B cell (primary cell): ENCODE measurements at regions not wholly inside any gene's neighbourhood (a gene's known extent, or its start where the extent isn't known, plus 50 kb on each side); places are given as distances from the start of the nearest gene placed in this dataset.

ENCODE experiments used
- ATAC-seq: fragments of 200-7000 bp; cut with Tn5 transposase; one replicate; pipeline ENCODE4 v1.10.0; 2021; ENCODE audit warnings: low read depth, mild to moderate bottlenecking, moderate number of reproducible peaks, moderate library complexity
- CTCF ChIA-PET: fragments of 350-600 bp; sonication (Branson Sonifier 250); formaldehyde crosslinking; loops from one replicate; lab custom pipeline; 2021; ENCODE audit warnings: antibody characterized with exemption, inconsistent platforms; lab: Charles Lee
- POLR2A ChIA-PET: fragments of 350-600 bp; sonication (Branson Sonifier 250); formaldehyde crosslinking; loops from one replicate; lab custom pipeline; 2021; ENCODE audit warnings: antibody characterized with exemption; lab: Charles Lee
- DNase-seq: peaks from one replicate; pipeline ENCODE4 v3.0.0; 2013
- H2AFZ ChIP-seq: 2 replicates; pipeline ENCODE4 v1.6.1; 2012; ENCODE audit warnings: mild to moderate bottlenecking, low read depth, low read length; ENCODE audit not compliant: insufficient read depth, poor library complexity, severe bottlenecking
- H3K27ac ChIP-seq, 2 donors: 1 replicate in 1 of 2; 2 replicates in 1 of 2; pipeline ENCODE4 v1.5.1; 2012 to 2013; ENCODE audit warnings: low read length in 2 of 2, mild to moderate bottlenecking in 2 of 2, moderate library complexity in 1 of 2
- H3K27me3 ChIP-seq, 4 experiments: fragments of 200-600 bp in 1 of 4; sonication (generic) in 1 of 4; replicated peaks in 1 of 4; 1 replicate in 2 of 4; 2 replicates in 2 of 4; pipeline versions ENCODE4 v1.6.1 to v1.7.0; 2013 to 2016; ENCODE audit warnings: low read length in 3 of 4, mild to moderate bottlenecking in 2 of 4, mixed read lengths in 1 of 4, moderate library complexity in 1 of 4; ENCODE audit not compliant: insufficient read depth in 4 of 4, control insufficient read depth in 3 of 4; ENCODE audit errors: control extremely low read depth in 1 of 4
- H3K36me3 ChIP-seq, 2 experiments: replicated peaks in 1 of 2; 1 replicate in 1 of 2; 2 replicates in 1 of 2; pipeline versions ENCODE4 v1.6.1 to v1.7.1; 2013; ENCODE audit warnings: low read length in 1 of 2; ENCODE audit not compliant: insufficient read depth in 2 of 2, control insufficient read depth in 1 of 2; ENCODE audit errors: control extremely low read depth in 1 of 2, extremely low read depth in 1 of 2
- H3K4me1 ChIP-seq, 2 donors: fragments of 200-600 bp in 1 of 2; sonication (generic) in 1 of 2; 1 replicate in 1 of 2; 2 replicates in 1 of 2; pipeline versions ENCODE4 v1.5.1 to v1.6.1; 2013 to 2017; ENCODE audit warnings: low read length in 2 of 2; ENCODE audit not compliant: control insufficient read depth in 2 of 2, insufficient read depth in 2 of 2
- H3K4me2 ChIP-seq: replicated peaks from 2 replicates; pipeline ENCODE3; 2012; ENCODE audit warnings: mild to moderate bottlenecking, low read depth, low read length; ENCODE audit not compliant: poor library complexity, severe bottlenecking
- H3K4me3 ChIP-seq, 5 experiments: fragments of 200-600 bp in 1 of 5; sonication (generic) in 1 of 5; 1 replicate in 3 of 5; 2 replicates in 2 of 5; pipeline versions ENCODE4 v1.5.1 to v1.7.0; 2011 to 2016; ENCODE audit warnings: low read length in 4 of 5, mild to moderate bottlenecking in 4 of 5, low read depth in 2 of 5, control low read depth in 1 of 5, moderate library complexity in 1 of 5; ENCODE audit not compliant: insufficient read depth in 1 of 5; ENCODE audit errors: control extremely low read depth in 1 of 5, extremely low read depth in 1 of 5
- H3K79me2 ChIP-seq: fragments of 200-600 bp; sonication (generic); one replicate; pipeline ENCODE4 v1.6.0; 2016; ENCODE audit warnings: low read length; ENCODE audit not compliant: control insufficient read depth, insufficient read depth
- H3K9ac ChIP-seq: fragments of 200-600 bp; sonication (generic); 2 replicates; pipeline ENCODE4 v1.6.1; 2017; ENCODE audit warnings: mild to moderate bottlenecking, low read length, moderate library complexity
- H3K9me3 ChIP-seq, 3 donors: one replicate each; pipeline versions ENCODE4 v1.6.1 to v1.7.1; 2013; ENCODE audit warnings: low read length in 2 of 3; ENCODE audit not compliant: control insufficient read depth in 2 of 3, insufficient read depth in 1 of 3; ENCODE audit errors: control extremely low read depth in 1 of 3
- H4K20me1 ChIP-seq: 2 replicates; pipeline ENCODE4 v1.6.0; 2012; ENCODE audit warnings: mild to moderate bottlenecking, low read length; ENCODE audit not compliant: insufficient read depth, control insufficient read depth, poor library complexity, severe bottlenecking
- H3K27ac Mint-ChIP-seq: one replicate; pipeline ENCODE4 v1.8.0; 2021; ENCODE audit warnings: mixed read lengths
- H3K27me3 Mint-ChIP-seq: one replicate; pipeline ENCODE4 v1.8.0; 2021; ENCODE audit warnings: mixed read lengths
- H3K4me1 Mint-ChIP-seq: one replicate; pipeline ENCODE4 v1.8.0; 2021; ENCODE audit warnings: mixed read lengths
- H3K4me3 Mint-ChIP-seq: one replicate; pipeline ENCODE4 v1.8.0; 2021; ENCODE audit warnings: mixed read lengths
- H3K9me3 Mint-ChIP-seq: one replicate; pipeline ENCODE4 v1.8.0; 2022; ENCODE audit warnings: mixed read lengths; ENCODE audit not compliant: insufficient read depth
- EZH2 ChIP-seq: IDR thresholded peaks from 2 replicates; pipeline ENCODE4 v1.6.1; 2012; ENCODE audit warnings: borderline replicate concordance, low read depth, mild to moderate bottlenecking, moderate library complexity, low read length; ENCODE audit not compliant: insufficient read depth, poor library complexity, severe bottlenecking
- WGBS: methylation state at CpG from one replicate; pipeline ENCODE4 v1.1.5; 2013; ENCODE audit warnings: missing lambda C conversion rate; ENCODE audit not compliant: insufficient coverage; 5-methylcytosine and 5-hydroxymethylcytosine counted together
- intact Hi-C: fragments of 100-400 bp; cut with micrococcal nuclease; formaldehyde crosslinking; loops from one replicate; pipeline ENCODE4 v1.10.0; 2022
- TF ChIP-seq, protein P1 (sequence below): fragments of 200-600 bp; IDR thresholded peaks from one replicate; pipeline ENCODE4 v1.8.0; 2022; ENCODE audit warnings: antibody characterized with exemption, mild to moderate bottlenecking

DNA sequence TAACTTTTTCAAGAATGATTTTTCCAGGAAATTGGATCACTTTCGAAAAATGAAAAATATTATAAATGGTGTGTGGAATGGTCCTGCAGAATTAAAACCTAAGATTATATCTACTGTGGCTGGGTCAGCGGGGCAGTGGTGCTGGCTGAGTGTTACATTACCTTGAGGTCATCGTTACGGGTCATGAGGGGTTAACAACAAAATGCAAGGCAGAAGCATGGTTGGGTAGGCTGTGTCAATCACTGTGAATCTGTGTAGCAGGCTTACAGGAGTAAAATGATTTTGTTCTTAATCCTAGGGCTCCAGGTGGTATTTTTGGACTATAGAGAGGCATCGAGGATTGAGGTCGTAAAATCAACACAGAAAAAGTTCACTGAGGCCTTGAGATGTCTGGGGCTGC, 105.2 kb upstream of the AMOT start:
- Mint-ChIP-seq H3K27me3 (no peaks in the 10 kb centered on the region), H3K27ac (no peak overlapping the region), H3K9me3 (no peaks in the 10 kb centered on the region), H3K4me3 (no peak overlapping the region), H3K4me1 (no peaks in the 10 kb centered on the region)
- ATAC-seq (no peak), DNase-seq (no peak)
- no peak overlapping the region for H3K27ac ChIP-seq
- no peaks in the 10 kb centered on the region for H3K36me3 ChIP-seq
- intact Hi-C loops: no loop called here
- no peaks in the 10 kb centered on the region for H3K27me3 ChIP-seq
- no peaks in the 10 kb centered on the region for H4K20me1 ChIP-seq
- H2AFZ ChIP-seq: no peak overlapping the region
- H3K4me1 ChIP-seq: no peaks in the 10 kb centered on the region
- no peak for TF ChIP-seq EZH2
- TF ChIP-seq, protein P1, sequence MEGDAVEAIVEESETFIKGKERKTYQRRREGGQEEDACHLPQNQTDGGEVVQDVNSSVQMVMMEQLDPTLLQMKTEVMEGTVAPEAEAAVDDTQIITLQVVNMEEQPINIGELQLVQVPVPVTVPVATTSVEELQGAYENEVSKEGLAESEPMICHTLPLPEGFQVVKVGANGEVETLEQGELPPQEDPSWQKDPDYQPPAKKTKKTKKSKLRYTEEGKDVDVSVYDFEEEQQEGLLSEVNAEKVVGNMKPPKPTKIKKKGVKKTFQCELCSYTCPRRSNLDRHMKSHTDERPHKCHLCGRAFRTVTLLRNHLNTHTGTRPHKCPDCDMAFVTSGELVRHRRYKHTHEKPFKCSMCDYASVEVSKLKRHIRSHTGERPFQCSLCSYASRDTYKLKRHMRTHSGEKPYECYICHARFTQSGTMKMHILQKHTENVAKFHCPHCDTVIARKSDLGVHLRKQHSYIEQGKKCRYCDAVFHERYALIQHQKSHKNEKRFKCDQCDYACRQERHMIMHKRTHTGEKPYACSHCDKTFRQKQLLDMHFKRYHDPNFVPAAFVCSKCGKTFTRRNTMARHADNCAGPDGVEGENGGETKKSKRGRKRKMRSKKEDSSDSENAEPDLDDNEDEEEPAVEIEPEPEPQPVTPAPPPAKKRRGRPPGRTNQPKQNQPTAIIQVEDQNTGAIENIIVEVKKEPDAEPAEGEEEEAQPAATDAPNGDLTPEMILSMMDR: no peak
- CTCF ChIA-PET: no interaction called here
- no peak overlapping the region for H3K4me3 ChIP-seq
- POLR2A ChIA-PET: no interaction called here
- no CpG with 5 or more reads among the region's 6 CpGs for WGBS
- H3K4me2 ChIP-seq: no peak overlapping the region
- no peak overlapping the region for H3K9ac ChIP-seq
- H3K9me3 ChIP-seq: no peaks in the 10 kb centered on the region
- no peaks in the 10 kb centered on the region for H3K79me2 ChIP-seq

DNA sequence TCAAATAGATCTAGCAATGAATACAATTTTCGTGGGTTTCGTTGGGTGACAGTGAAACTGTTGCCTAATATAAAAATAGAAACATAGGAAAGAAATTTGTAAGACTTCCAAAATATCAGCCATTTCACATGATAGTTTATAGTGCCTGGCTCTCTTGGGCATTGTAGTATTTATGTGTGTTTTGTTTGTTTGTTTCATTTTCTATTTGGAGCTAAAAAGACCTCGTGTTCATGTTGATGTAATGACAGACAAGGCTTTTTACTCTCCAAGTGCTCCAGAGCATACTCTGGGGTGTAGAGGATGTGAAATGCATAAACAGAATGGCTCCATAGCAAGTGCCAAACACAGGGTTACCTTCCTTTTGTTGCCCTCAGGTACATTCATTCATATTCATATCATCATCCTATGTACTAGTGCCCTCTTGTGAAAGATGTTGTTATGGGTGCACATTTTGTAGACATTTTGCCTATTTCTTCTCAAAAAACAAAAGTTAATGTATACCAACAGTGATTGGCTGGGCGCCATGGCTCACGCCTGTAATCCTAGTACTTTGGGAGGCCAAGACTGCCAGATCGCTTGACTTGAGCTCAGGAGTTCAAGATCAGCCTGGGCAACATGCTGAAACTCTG, 100.7 kb upstream of the AMOT start:
- Mint-ChIP-seq H3K4me3 (no peak overlapping the region), H3K27me3 (no peaks in the 10 kb centered on the region), H3K9me3 (no peaks in the 10 kb centered on the region), H3K4me1 (no peaks in the 10 kb centered on the region), H3K27ac (no peak overlapping the region)
- peak; percentile 1 for DNase-seq
- no peak overlapping the region for H3K4me3 ChIP-seq
- no peaks in the 10 kb centered on the region for H4K20me1 ChIP-seq
- no peaks in the 10 kb centered on the region for H3K9me3 ChIP-seq
- H2AFZ ChIP-seq: no peak overlapping the region
- no peak for TF ChIP-seq EZH2
- TF ChIP-seq, protein P1: no peak
- ChIA-PET POLR2A (no interaction called here), CTCF (interaction anchor here (0.7 kb wide), 1 partner anchor 18 kb away, joined by 3 read pairs; no protein-coding TSS in a partner anchor)
- WGBS: no CpG with 5 or more reads among the region's 6 CpGs
- H3K27ac ChIP-seq: no peak overlapping the region
- no peaks in the 10 kb centered on the region for H3K4me1 ChIP-seq
- H3K9ac ChIP-seq: no peak overlapping the region
- H3K27me3 ChIP-seq: no peaks in the 10 kb centered on the region
- intact Hi-C loops: no loop called here
- no peak for ATAC-seq
- H3K36me3 ChIP-seq: no peaks in the 10 kb centered on the region
- H3K4me2 ChIP-seq: no peak overlapping the region
- no peaks in the 10 kb centered on the region for H3K79me2 ChIP-seq
